AG10803 (cell line): ENCODE measurements at regions not wholly inside any gene's neighbourhood (a gene's known extent, or its start where the extent isn't known, plus 50 kb on each side); places are given as distances from the start of the nearest gene placed in this dataset.

Experiments used
- DNase-seq: peaks from one replicate; pipeline ENCODE4 v3.0.0; 2010; ENCODE audit warnings: low read depth
- H3K4me3 ChIP-seq: 2 replicates; pipeline ENCODE4 v1.5.1; 2011; ENCODE audit warnings: mild to moderate bottlenecking, low read length, control low read depth
- CTCF ChIP-seq: conservative IDR thresholded peaks from 2 replicates; pipeline ENCODE4 v1.5.1; 2011; ENCODE audit warnings: mild to moderate bottlenecking, low read length, control low read depth, inconsistent platforms

- no peak for TF ChIP-seq CTCF
- H3K4me3 ChIP-seq, result no peak overlapping the region
- no peak for DNase-seq
Measured at GRCh38 chr1:4165686-4166300, 265.7 kb upstream of the C1orf174 start.

- no peak overlapping the region for H3K4me3 ChIP-seq
- DNase-seq, result no peak
- TF ChIP-seq CTCF, result no peak
Measured at GRCh38 chr1:4166713-4167112, 266.6 kb upstream of the C1orf174 start.

GRCh38 chr1:4169991-4170390 lies 269.9 kb upstream of the C1orf174 start:
- DNase-seq, result no peak
- no peak overlapping the region for H3K4me3 ChIP-seq
- TF ChIP-seq CTCF, result no peak

DNA sequence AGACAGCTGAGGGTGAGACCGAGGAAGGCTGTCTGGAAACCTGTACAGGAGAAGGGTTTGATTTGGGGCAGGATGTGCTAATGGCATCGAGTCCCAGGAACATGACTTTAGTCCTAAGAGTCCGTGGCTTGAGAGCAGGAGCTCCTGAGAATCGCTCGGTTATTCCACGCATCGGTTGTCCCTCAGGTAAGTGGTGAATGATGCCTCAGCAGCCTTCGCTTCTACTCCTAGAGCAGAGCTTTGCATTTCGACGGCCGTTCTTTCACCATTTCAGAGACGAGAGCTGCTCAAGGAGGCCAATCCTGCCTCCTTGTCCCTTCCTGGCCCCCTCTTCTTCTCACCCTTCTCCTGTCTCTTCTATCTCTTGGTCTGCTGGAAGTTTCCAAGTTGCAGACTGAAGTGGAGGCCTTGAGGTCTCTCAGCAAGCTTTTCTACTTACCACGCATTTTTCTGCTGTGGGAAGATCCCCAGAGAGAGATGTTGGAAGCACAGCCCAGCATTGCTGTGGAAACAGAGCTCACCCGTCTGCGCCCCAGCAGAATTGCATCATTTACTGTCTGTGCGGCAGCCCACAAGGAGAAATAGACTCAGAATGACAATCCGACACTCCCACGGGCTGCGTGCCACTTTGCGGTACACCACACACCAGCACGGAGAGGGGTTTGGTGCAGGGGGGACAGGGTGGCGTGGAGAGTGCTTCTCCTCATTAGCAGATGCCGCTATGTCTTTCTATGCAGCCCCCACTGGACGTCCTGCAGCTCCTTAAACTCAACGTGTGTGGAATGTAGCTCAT lies 270.7 kb upstream of the C1orf174 start:
- no peak for TF ChIP-seq CTCF
- no peak overlapping the region for H3K4me3 ChIP-seq
- DNase-seq, result no peak

- no peak overlapping the region for H3K4me3 ChIP-seq
- no peak for TF ChIP-seq CTCF
- DNase-seq, result no peak
Measured at GRCh38 chr1:4171480-4172450, 271.7 kb upstream of the C1orf174 start.

DNA sequence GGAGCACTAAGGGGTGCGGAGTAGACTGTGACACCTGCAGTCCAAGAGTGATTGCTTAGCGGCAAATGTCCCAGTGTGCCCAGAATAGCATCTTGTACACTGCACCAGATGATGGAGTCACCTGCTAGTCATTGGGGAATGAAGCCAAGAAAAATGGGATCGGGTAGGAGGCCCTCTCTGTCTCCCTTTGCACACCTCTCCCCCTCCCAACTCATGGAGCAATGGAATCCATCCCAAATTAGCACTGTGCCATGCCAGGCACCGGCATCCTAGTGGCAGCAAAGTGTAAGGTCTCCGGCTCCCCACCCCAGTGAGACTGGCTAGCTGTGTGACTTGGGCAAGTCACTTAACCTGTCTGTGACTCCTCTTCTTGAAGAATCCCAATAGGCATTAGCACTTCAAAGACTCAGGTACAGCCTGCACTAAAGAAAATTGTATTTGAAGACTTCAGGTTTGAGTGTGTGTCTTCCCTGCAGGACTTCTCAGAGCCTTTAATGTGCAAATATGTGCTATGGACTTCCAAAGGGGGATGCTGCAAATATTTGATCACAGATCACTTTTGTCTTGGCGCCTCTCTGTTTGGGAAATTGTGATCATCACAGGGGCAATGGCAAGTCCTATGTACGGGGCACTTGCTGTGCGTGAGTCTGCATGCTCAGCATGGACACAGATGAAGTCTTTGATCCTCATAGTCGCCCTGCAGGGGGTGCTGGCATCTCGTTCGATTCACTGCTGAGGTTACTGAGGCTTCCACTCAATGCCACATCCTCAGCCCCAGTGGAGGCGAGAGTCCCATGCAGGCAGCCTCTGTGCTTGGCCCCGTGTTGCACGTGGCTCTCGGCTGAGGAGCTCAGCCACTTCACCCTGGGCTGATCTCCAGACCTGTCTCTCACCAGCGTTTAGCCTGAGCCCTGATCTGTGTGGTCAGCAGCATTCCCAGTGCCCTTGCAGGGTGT lies 272.9 kb upstream of the C1orf174 start:
- no peak overlapping the region for H3K4me3 ChIP-seq
- no peak for DNase-seq
- TF ChIP-seq CTCF, result no peak
